ENCODE measurements at regions not wholly inside any gene's neighbourhood (a gene's known extent, or its start where the extent isn't known, plus 50 kb on each side); places are given as distances from the start of the nearest gene placed in this dataset.

GRCh38 chr18:44584900-44585299, 95.8 kb upstream of the SETBP1 start:
- Histone ChIP-seq H3K36me3 (ENCODE audit: control insufficient read depth in 1 of 2, insufficient read depth in 2 of 2, low read length in 2 of 2) (no peaks in the 10 kb centered on the region), H3K9ac (ENCODE audit: low read length) (no peak overlapping the region), H3K9me2 (ENCODE audit: insufficient read depth) (no peaks in the 10 kb centered on the region), H2AFZ (ENCODE audit: low read depth, low read length, poor library complexity, severe bottlenecking) (no peak overlapping the region), H3K27ac (ENCODE audit: low read depth, low read length) (no peak overlapping the region), H3K79me2 (ENCODE audit: insufficient read depth, low read length) (no peaks in the 10 kb centered on the region), H4K20me1 (ENCODE audit: insufficient read depth) (no peaks in the 10 kb centered on the region), H3K4me3 (replicated peaks in 1 of 2; ENCODE audit: low read depth in 1 of 2, low read length in 2 of 2) (no peak overlapping the region), H3K27me3 (ENCODE audit: insufficient read depth, low read length) (no peaks in the 10 kb centered on the region), H3K4me2 (ENCODE audit: low read length) (no peak overlapping the region), H3K9me3 (ENCODE audit: control insufficient read depth in 1 of 2, insufficient read depth in 1 of 2, low read depth in 1 of 2, low read length in 2 of 2) (peaks cover 10 to 11% of the 10 kb centered on the region in 2 experiments; a peak in 2 of 4 replicates), H3K4me1 (ENCODE audit: control insufficient read depth in 1 of 2, insufficient read depth in 2 of 2, low read length in 2 of 2) (no peaks in the 10 kb centered on the region)
- RAD21 ChIA-PET (ENCODE audit: low non-redundant PET in 1 of 2, low total read pairs in 2 of 2, uncharacterized antibody in 2 of 2, unreplicated experiment in 2 of 2), result no interaction called here
- ATAC-seq (no peak), DNase-seq (ENCODE audit: low read depth, low spot score) (no peak)
- TF ChIP-seq ZFX (IDR thresholded peaks at IDR 0.05) (no peak), REST (IDR thresholded peaks at IDR 0.05; ENCODE audit: low read depth) (no peak), EZH2 (IDR thresholded peaks at IDR 0.05) (no peak), CTCF (IDR thresholded peaks at IDR 0.05 in 2 of 3, conservative IDR thresholded peaks at IDR 0.05 in 1 of 3; ENCODE audit: borderline replicate concordance in 1 of 3, insufficient read depth in 1 of 3, low read depth in 2 of 3, low read length in 2 of 3) (no peak), SP1 (IDR thresholded peaks at IDR 0.05; ENCODE audit: low read depth) (no peak), JUND (IDR thresholded peaks at IDR 0.05) (no peak), FOSL1 (IDR thresholded peaks at IDR 0.05; ENCODE audit: low read depth) (no peak), EZH2phosphoT487 (IDR thresholded peaks at IDR 0.05; ENCODE audit: borderline replicate concordance) (no peak), CBX3 (IDR thresholded peaks at IDR 0.05; ENCODE audit: low read depth) (no peak), ZNF274 (IDR thresholded peaks at IDR 0.05; ENCODE audit: low read depth, low read length) (no peak), POLR2A (IDR thresholded peaks at IDR 0.05; ENCODE audit: borderline replicate concordance, extremely low read depth, insufficient read depth, insufficient read length) (no peak), YY1 (IDR thresholded peaks at IDR 0.05; ENCODE audit: extremely low read depth, insufficient replicate concordance, low read depth, low read length) (no peak), SIN3A (IDR thresholded peaks at IDR 0.05; ENCODE audit: low read depth) (no peak), RAD21 (IDR thresholded peaks at IDR 0.05; ENCODE audit: low read depth) (no peak), ELF1 (IDR thresholded peaks at IDR 0.05; ENCODE audit: borderline replicate concordance, low read depth) (no peak), CEBPB (IDR thresholded peaks at IDR 0.05; ENCODE audit: low read depth) (no peak), SRF (IDR thresholded peaks at IDR 0.05; ENCODE audit: low read depth) (no peak)
- CTCF ChIA-PET, result no interaction called here
- POLR2A ChIA-PET, result no interaction called here
- BruUV-seq (replicated peaks), result no TSS peak
- intact Hi-C loops (cut with micrococcal nuclease), result no loop called here

Measured in HCT116 (cell line).